Activated CD4-positive, alpha-beta T cell treated with anti-CD3 and anti-CD28 coated beads for 4 hours (primary cell): ENCODE measurements at regions not wholly inside any gene's neighbourhood (a gene's known extent, or its start where the extent isn't known, plus 50 kb on each side); places are given as distances from the start of the nearest gene placed in this dataset.

ENCODE experiments used
- DNase-seq, 2 donors: peaks; one replicate each; pipeline ENCODE4 v3.0.0-alpha.2; 2020

DNA sequence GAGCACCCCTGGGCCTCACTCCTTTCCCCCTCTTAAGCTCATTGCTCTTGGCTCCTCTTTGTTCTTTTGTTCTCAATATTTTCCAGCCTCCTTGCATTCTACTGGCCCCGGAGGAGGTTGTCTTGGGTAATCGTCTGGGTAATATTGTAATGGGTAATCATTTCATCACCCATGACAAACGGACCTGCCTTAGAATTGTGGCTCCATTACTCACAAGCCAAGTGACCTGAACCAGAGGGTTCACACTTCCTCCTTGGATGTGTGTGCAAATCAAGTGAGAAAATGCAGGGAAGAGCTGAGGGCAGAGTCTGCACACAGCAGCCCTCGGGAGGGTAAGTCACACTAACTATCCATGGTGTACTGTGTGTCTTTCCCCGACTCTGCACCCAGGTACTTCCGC is 305.0 kb downstream of the BUD13 start:
- DNase-seq = no peak

GRCh38 chr11:116466801-116467200 is 306.0 kb downstream of the BUD13 start:
- DNase-seq = no peak

DNA sequence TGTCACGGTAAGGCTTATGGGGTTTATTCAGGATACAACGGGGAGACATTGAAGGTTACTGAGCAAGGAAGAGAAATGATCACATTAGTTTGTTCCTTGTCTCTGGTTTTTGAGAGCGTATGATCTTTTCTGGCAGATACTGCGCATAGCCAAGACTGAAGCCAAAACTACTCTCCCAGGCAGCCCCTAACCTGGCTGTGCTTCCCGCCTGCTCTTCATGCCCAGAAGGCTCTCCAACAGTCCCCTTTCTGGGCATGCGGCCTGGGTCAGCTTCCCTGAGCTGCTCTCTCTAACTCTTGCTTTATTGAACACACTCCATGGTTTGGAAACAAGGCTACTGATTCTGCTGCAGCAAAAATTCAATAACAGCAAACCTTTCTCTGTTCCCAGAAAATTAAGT is 306.6 kb downstream of the BUD13 start:
- no peak for DNase-seq

GRCh38 chr11:116465056-116465455 is 307.7 kb downstream of the BUD13 start:
- no peak for DNase-seq

GRCh38 chr11:116461789-116462188 is 311.0 kb downstream of the BUD13 start:
- no peak for DNase-seq

DNA sequence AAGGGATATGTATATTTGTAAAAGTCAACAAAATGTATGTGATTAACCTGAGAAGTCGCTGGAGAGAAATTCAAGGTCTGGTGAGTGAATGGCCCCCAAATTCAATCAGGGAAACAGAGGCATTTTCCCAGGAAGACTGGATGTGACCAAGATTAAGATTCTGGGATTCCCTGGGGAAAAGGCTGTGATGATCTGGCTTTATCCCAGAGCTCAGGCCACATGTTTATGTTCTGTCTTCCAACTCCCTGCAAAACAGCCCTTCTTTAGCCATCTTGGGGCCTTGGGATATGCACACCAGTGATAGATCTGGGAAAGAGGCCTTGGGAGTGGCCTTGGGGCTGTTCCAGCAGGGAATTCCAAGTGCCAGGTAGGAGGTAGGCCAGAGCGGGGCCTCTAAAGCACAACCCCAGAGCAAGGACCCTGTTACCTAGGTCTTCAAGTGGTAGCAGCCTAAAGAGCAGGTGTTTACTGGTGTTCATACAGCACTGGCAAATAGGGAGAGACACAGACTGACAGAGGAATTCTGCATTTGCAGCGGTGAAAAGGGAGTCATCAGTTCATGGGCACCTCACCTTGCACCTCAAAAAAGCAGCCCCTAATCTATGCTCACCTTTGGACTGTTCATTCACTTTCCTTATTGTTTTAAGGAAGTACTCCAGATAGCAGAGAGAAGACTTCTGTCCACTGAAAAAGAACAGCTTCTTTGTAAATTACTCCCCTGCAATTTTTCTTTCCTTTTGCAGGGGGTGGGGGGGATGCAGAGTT is 312.4 kb downstream of the BUD13 start:
- DNase-seq = no peak

DNA sequence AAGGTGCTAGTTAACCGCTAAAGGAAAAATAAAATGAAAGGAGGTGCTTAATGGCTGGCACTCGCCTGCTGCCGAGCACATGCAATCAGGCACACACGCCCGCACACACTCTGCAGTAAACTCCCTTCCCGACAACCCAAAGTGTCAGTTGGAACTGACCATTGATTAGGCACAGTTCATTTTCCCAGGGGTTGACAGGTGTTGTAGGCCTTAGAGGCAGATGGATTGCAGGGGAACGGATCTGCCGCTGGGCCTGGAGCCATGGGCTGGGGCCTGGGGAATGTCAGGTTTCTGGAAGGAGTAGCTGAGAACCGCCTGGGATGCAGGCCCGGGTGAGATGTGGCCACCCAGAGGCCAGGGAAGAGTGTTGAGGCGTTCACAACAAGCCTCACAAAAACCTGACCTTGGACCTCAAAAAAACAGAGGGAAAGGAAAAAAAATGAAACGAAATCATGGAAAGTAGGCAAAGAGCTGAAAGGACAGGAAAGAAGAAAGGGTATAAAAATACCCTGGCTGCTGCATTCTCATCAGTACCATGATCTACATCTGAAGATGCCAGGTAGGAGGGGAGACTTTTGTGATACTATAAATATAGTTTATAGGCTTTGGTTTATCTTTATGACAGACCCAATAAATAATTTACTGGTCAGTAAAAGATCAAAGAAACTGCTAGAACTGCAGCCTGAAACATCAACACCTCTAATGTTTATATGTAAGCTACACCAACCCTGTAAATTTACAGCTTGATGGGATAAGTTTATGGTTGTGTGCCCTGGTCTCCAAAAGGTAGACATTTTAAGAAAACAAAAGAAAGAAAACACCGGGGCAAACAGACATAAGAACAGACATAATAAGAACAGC is 313.4 kb downstream of the BUD13 start:
- DNase-seq = no peak

- DNase-seq = no peak
These were observed 314.2 kb downstream of the BUD13 start for GRCh38 chr11:116458546-116458945.

DNA sequence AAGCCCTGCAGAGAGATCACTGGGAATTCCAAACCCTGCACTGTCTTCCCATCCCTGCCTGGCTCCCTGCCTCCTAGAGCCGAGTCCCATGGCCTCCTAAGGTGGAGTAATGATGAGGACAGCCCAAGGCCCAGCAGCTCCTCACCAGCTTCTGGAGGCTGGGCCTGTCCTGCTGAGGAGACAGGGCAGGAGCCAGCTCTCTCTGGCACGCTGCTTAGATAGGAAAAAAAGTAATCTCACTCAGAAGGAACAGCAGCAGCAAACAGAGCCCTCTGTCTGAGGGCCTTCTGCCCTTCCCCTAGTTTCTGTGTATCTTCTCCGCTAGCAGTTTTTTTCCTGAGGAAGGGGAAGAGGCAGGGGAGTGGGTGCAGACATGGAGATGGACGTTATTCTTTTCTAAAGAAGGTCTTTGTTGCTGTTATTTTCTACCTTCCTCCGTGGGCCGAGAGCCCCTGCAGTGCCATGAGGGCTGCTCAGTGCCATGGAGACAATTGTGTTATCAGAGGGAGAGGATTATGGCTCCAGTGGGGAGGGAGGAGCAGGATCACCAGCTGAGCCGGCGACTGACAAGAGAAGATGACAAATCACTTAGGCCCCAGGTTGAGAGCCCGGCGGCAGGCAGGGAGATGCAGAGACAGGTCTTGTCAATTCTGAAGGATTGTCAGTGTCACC is 315.3 kb downstream of the BUD13 start:
- no peak for DNase-seq

DNA sequence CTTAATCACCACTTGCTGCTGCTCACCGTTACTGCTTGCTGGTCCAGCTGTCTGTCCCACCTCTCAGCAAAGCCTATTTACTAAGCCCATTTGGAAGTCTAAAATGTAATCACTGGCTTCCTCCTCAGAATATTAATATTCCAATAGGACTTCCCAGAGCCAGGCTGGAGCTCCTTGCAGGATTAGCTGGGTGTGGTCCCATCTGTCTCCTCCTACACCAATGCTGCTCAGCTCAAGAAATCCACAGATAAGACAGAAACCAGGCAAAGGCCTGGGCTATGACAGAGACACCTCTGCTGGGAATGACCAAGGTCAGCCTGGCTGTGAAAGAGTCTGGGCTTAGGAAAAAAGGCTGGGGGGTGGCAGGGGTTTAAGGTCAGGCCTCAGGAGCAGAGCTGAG is 317.8 kb downstream of the BUD13 start:
- DNase-seq = no peak

GRCh38 chr11:116454020-116454645 is 318.7 kb downstream of the BUD13 start:
- DNase-seq = no peak

DNA sequence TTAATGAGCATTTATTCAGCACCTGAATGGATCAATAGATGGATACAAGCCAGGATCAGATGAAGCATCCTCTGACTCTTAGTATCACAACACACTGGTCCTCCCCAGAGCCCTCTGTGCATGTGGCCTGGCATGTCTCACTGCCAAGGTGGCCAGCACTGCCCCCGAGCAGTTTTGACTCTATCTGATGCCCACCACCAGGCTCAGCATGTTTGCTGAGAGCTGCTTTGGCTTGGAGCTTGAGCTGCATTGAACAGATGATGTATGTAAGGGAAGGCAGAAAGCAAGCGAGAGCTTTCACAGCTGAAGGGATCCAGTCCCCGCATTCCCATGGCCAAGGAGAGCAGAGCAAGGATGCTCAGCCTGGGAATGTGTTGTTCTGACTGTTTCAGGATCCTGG is 320.3 kb downstream of the BUD13 start:
- DNase-seq = no peak

- DNase-seq = no peak
These were observed 323.3 kb downstream of the BUD13 start for GRCh38 chr11:116449522-116449921.

DNA sequence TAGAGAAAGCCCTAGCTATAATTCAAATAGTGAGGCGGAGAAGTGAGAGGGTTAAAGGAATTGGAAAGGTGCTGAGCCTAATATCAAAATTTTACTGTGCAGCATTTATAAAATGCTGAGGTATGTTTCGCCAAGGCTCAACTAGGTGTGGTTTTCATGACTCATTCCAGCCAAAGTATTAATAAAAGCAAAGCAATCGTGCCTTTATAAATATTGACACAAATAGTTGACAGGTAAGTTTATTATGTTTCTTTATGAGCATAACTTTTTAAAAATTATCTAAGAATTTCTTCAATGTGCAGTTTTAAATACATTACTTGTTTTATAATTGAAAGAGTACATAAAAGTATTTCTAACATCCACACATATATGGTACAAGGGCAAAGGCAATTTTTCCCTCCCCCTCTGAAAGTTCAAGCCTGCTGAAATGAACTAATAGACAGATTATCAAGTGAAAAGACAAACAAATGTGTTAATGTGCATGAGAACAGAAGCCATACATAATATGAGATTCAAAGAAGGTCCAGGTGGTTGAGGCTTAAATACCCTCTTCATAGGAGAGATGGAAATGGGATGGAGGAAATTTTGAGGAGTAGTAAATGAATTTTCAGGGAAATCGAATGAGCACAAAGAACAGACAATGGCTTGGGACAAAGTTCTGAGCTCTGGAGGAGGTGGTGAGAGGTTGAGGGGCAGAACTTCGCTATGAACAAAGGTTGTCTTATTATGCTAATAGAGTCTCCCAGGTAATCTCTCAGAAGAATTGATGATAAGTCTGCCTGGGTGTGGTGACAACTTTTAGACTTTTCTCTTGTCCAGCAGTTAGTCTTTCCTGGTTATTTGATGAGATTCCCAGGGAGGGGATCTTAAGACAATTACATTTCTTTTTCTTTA is 326.5 kb downstream of the BUD13 start:
- DNase-seq = no peak

- DNase-seq = no peak
These were observed 327.4 kb downstream of the BUD13 start for GRCh38 chr11:116445108-116446047.

DNA sequence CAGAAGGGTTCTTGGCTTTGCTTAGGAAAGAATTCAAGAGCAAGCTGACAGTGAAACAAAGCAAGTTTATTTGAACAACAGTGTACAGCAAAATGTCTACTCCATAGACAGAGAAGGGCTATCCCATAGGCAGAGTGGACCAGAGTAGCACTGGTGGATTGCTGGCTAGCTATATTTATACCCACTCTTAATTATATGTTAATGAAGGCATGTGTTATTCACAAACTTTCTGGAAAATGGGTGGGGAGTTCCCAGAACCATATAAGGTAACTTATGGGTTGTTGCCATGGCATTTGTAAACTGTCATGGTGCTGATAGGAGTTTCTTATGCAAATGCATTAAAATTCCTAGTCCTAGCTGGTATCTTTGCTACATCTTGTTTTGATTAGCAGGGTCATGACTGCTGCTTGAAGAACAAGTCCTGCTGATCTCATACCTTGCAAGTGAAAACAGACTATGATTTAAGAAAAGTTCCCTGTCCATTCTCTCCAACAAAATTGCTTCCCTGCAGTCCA is 330.5 kb downstream of the BUD13 start:
- DNase-seq = no peak

GRCh38 chr11:116439361-116439677 is 333.5 kb downstream of the BUD13 start:
- DNase-seq = no peak

- DNase-seq = no peak
These were observed 334.0 kb downstream of the BUD13 start for GRCh38 chr11:116438651-116439360.

GRCh38 chr11:116434986-116435385 is 337.8 kb downstream of the BUD13 start:
- no peak for DNase-seq

DNA sequence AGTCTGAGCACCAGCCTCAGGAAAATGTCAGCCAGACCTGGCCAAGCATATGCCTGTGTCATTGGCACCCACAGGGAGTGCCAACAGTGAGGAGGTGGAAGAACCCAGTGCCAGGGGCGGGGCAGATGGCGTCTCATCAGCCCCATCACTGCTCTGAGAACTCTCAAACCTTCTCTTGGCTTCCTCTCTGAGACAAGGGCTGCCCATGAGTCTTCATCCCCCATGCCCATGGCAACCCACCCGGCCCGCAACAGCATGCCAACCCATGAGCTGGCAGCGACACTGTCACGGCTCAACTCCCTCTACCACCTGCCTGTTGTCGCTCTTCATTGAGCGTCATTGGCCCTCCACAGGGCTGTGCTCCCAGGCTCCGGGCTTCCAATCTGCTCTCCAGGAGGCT is 340.5 kb downstream of the BUD13 start:
- DNase-seq = no peak
